HL-60 (cell line): ENCODE measurements at regions not wholly inside any gene's neighbourhood (a gene's known extent, or its start where the extent isn't known, plus 50 kb on each side); places are given as distances from the start of the nearest gene placed in this dataset.

Experiments
- CTCF ChIP-seq: IDR thresholded peaks from one replicate; pipeline ENCODE4 v1.5.1; 2011; ENCODE audit warnings: low read length, control low read depth, inconsistent platforms; ENCODE audit not compliant: insufficient read depth
- GABPA ChIP-seq: IDR thresholded peaks from 2 replicates; pipeline ENCODE4 v1.6.1; 2012; ENCODE audit warnings: low read depth
- POLR2AphosphoS5 ChIP-seq: IDR thresholded peaks from 2 replicates; pipeline ENCODE4 v1.6.1; 2012; ENCODE audit warnings: low read depth

GRCh38 chr2:236853585-236854051 lies 232.1 kb upstream of the COPS8 start:
- TF ChIP-seq CTCF (no peak), POLR2AphosphoS5 (no peak), GABPA (no peak)
